Mucosa of descending colon (tissue), 3 donors: ENCODE measurements at regions not wholly inside any gene's neighbourhood (a gene's known extent, or its start where the extent isn't known, plus 50 kb on each side); places are given as distances from the start of the nearest gene placed in this dataset.

ENCODE experiments used
- ATAC-seq: fragments of 200-7000 bp; cut with Tn5 transposase; one replicate; pipeline ENCODE4 v1.9.1; 2020; ENCODE audit warnings: mild to moderate bottlenecking, moderate library complexity
- DNase-seq, 3 donors: peaks; one replicate each; pipeline ENCODE4 v3.0.0-alpha.2; 2020
- H3K36me3 ChIP-seq: fragments of 200-600 bp; one replicate; pipeline ENCODE4 v1.8.0; 2021; ENCODE audit warnings: low read depth, mild to moderate bottlenecking
- H3K4me1 ChIP-seq: fragments of 200-600 bp; one replicate; pipeline ENCODE4 v1.8.0; 2021; ENCODE audit warnings: low read depth, mild to moderate bottlenecking
- H3K4me3 ChIP-seq: fragments of 200-600 bp; one replicate; pipeline ENCODE4 v1.8.0; 2021; ENCODE audit warnings: mild to moderate bottlenecking
- H3K9me3 ChIP-seq: fragments of 200-600 bp; one replicate; pipeline ENCODE4 v1.8.0; 2021; ENCODE audit warnings: mild to moderate bottlenecking
- CTCF ChIP-seq: fragments of 200-600 bp; IDR thresholded peaks from one replicate; pipeline ENCODE4 v1.8.0; 2022; ENCODE audit warnings: antibody characterized with exemption, mild to moderate bottlenecking
- intact Hi-C, 2 donors: fragments of 100-400 bp; cut with DNase I in 1 of 2; cut with micrococcal nuclease in 1 of 2; formaldehyde crosslinking; loops; one replicate each; pipeline versions ENCODE4 v1.11.0 to v1.11.1; 2022; cut with DNase I, micrococcal nuclease
- donor health status: DM: no; HTN: no; CAD: no; lungs with moderate emphysema.
- donor health status: DM: no; HTN: no; CAD: no.
- donor health status: DM: no; HTN: yes; CAD: no.

- Histone ChIP-seq H3K36me3 (no peaks in the 10 kb centered on the region), H3K4me1 (peaks cover 7% of the 10 kb centered on the region), H3K4me3 (no peak overlapping the region), H3K9me3 (peaks cover 10% of the 10 kb centered on the region)
- DNase-seq, result no peak
- ATAC-seq, result no peak
- intact Hi-C loops, result no loop called here
- no peak for TF ChIP-seq CTCF
Observed at GRCh38 chr2:62286089-62286785, 90.3 kb downstream of the B3GNT2 start.

- no peaks in the 10 kb centered on the region for H3K36me3 ChIP-seq
- no peak for TF ChIP-seq CTCF
- peaks cover 10% of the 10 kb centered on the region for H3K9me3 ChIP-seq
- DNase-seq, result no peak
- peaks cover 7% of the 10 kb centered on the region for H3K4me1 ChIP-seq
- H3K4me3 ChIP-seq, result no peak overlapping the region
- intact Hi-C loops, result no loop called here
- ATAC-seq, result no peak
Observed at GRCh38 chr2:62284980-62285379, 89.1 kb downstream of the B3GNT2 start.

GRCh38 chr2:62284471-62284870, 88.6 kb downstream of the B3GNT2 start:
- ATAC-seq, result no peak

GRCh38 chr2:62283147-62283546, 87.2 kb downstream of the B3GNT2 start:
- no peak overlapping the region for H3K4me3 ChIP-seq
- H3K9me3 ChIP-seq, result peaks cover 13% of the 10 kb centered on the region
- intact Hi-C loops, result no loop called here
- no peak for ATAC-seq
- H3K4me1 ChIP-seq, result peaks cover 3% of the 10 kb centered on the region
- H3K36me3 ChIP-seq, result no peaks in the 10 kb centered on the region
- no peak for TF ChIP-seq CTCF
- DNase-seq, result no peak

More at GRCh38 chr2:62284471-62284870, 88.6 kb downstream of the B3GNT2 start:
- H3K4me3 ChIP-seq, result no peak overlapping the region
- intact Hi-C loops, result no loop called here
- H3K4me1 ChIP-seq, result peaks cover 7% of the 10 kb centered on the region
- no peak for DNase-seq
- no peak for TF ChIP-seq CTCF
- H3K9me3 ChIP-seq, result peaks cover 10% of the 10 kb centered on the region
- H3K36me3 ChIP-seq, result no peaks in the 10 kb centered on the region

- ATAC-seq, result no peak
- H3K36me3 ChIP-seq, result no peaks in the 10 kb centered on the region
- peaks cover 27% of the 10 kb centered on the region for H3K9me3 ChIP-seq
- no peaks in the 10 kb centered on the region for H3K4me1 ChIP-seq
- no peak for TF ChIP-seq CTCF
- H3K4me3 ChIP-seq, result no peak overlapping the region
- intact Hi-C loops, result no loop called here
- no peak for DNase-seq
Observed at GRCh38 chr2:62281663-62282062, 85.7 kb downstream of the B3GNT2 start.

- intact Hi-C loops, result no loop called here
- no peaks in the 10 kb centered on the region for H3K36me3 ChIP-seq
- H3K9me3 ChIP-seq, result peaks cover 17% of the 10 kb centered on the region
- no peaks in the 10 kb centered on the region for H3K4me1 ChIP-seq
- DNase-seq, result no peak
- no peak for ATAC-seq
- TF ChIP-seq CTCF, result no peak
- no peak overlapping the region for H3K4me3 ChIP-seq
Observed at GRCh38 chr2:62277688-62278087, 81.8 kb downstream of the B3GNT2 start.
